Upper lobe of left lung (tissue), 4 donors: ENCODE measurements at regions not wholly inside any gene's neighbourhood (a gene's known extent, or its start where the extent isn't known, plus 50 kb on each side); places are given as distances from the start of the nearest gene placed in this dataset.

Source experiments
- CTCF ChIP-seq, 6 experiments: fragments of 450-650 bp in 4 of 6; fragments of 200-600 bp in 2 of 6; sonication (generic) in 2 of 6; IDR thresholded peaks; one replicate each; pipeline ENCODE4 v1.5.1; 2016 to 2019; ENCODE audit warnings: antibody characterized with exemption in 6 of 6
- EP300 ChIP-seq, 4 donors: sonication (generic); formaldehyde crosslinking; IDR thresholded peaks; one replicate each; pipeline ENCODE4 v1.5.1; 2017; ENCODE audit warnings: antibody characterized with exemption in 4 of 4, control low read depth in 2 of 4
- POLR2A ChIP-seq, 4 donors: fragments of 450-650 bp; IDR thresholded peaks; one replicate each; pipeline ENCODE4 v1.5.1; 2016 to 2017; ENCODE audit warnings: antibody characterized with exemption in 4 of 4, mild to moderate bottlenecking in 2 of 4

GRCh38 chr1:219791766-219792165, 136.6 kb downstream of the SLC30A10 start:
- TF ChIP-seq CTCF (IDR thresholded peaks at IDR 0.05) (no peak), EP300 (IDR thresholded peaks at IDR 0.05) (no peak), POLR2A (IDR thresholded peaks at IDR 0.05) (no peak)
